ENCODE measurements at regions not wholly inside any gene's neighbourhood (a gene's known extent, or its start where the extent isn't known, plus 50 kb on each side); places are given as distances from the start of the nearest gene placed in this dataset.
"Not testable (repeated sequence)": the region's sequence is repeated elsewhere in the genome, so short reads cannot be mapped to it uniquely, and the experiment has no call there.

DNA sequence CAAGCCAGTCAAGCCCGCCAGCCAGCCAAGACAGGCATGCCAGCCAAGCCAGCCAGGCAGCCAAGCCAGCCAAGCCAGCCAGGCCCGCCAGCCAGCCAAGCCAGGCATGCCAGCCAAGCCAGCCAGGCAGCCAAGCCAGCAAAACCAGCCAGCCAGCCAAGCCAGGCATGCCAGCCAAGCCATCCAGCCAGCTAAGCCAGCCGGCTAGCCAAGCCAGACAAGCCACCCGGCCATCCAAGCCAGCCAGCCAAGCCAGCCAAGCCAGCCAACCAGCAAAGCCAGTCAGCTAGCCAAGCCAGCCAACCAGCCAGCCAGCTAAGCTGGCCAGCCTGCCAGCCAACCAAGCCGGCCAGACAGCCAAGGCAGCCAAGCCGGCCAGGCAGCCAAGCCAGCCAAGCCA is 330.7 kb upstream of the PLGLB2 start:
- intact Hi-C loops (cut with DNase I); DNase-seq: not testable (repeated sequence)

DNA sequence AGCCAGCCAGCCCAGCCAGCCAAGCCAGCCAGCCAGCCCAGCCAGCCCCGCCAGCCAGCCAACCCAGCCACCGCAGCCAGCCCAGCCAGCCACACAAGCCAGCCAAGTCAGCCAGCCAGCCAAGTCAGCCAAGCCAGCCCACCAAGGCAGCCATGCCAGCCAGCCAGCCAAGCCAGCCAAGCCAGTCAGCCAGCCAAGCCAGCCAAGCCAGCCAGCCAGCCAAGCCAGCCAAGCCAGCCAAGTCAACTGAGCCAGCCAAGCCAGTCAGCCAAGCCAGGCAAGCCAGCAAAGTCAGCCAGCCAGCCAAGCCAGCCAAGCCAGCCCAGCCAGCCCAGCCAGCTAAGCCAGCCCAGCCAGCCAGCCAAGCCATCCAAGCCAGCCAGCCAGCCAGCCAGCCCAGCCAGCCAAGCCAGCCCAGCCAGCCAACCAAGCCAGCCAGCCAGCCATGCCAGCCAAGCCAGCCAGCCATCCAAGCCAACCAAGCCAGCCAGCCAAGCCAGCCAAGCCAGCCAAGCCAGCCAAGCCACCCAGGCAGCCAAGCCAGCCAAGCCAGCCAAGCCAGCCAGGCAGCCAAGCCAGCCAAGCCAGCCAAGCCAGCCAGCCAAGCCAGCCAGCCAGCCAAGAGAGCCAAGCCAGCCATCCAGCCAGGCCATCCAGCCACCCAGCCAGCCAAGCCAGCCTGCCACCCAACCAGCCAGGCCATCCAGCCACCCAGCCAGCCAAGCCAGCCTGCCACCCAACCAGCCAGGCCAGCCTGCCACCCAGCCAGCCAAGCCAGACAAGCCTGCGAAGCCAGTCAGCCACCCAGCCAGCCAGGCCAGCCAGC is 329.9 kb upstream of the PLGLB2 start:
- intact Hi-C loops (cut with DNase I); DNase-seq: not testable (repeated sequence)

DNA sequence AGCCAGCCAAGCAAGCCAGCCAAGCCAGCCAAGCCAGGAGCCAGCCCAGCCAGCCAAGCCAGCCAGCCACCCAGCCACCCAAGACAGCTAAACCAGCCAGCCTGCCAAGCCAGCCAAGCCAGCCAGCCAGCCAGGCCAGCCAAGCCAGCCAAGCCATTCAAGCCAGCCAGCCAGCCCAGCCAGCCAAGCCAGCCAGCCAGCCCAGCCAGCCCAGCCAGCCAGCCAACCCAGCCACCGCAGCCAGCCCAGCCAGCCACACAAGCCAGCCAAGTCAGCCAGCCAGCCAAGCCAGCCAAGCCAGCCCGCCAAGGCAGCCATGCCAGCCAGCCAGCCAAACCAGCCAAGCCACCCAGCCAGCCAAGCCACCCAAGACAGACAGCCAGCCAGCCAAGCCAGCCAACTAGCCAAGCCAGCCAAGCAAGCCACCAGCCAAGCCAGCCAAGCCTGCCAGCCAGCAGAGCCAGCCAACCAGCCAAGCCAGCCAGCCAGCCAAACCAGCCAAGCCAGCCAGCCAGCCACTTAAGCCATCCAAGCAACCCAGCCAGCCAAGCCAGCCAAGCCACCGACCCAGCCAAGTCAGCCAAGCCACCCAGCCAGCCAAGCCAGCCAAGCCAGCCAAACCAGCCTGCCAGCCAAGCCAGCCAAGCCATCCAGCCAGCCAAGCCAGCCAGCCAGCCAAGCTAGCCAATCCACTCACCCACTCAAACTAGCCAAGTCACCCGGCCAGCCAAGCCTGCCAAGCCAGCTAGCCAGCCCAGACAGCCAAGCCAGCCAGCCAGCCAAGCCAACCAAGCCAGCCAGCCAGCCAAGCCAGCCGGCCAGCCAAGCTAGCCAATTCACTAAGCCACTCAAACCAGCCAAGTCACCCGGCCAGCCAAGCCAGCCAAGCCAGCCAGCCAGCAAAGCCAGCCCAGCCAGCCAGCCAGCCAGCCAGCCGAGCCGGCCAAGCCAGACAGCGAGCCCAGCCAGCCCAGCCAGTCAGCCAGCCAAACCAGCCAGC is 328.8 kb upstream of the PLGLB2 start:
- DNase-seq, result peak in 1 of 42 donors; percentile 39
- intact Hi-C loops (cut with DNase I), result not testable (repeated sequence)

DNA sequence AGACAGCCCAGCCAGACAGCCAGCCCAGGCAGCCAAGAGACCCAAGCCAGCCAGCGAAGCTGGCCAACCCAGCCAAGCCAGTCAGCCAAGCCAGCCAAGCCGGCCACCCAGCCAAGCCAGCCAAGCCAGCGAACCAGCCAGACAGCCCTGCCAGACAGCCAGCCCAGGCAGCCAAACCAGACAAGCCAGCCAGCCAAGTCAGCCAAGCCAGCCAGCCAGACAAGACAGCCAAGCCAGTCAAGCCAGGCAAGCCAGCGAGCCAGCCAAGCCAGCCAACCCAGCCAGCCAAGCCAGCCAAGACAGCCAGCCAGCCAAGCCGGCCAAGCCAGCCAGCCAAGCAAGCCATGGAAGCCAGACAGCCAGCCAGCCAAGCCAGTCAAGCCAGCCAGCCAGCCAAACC is 327.9 kb upstream of the PLGLB2 start:
- intact Hi-C loops (cut with DNase I); DNase-seq: not testable (repeated sequence)

DNA sequence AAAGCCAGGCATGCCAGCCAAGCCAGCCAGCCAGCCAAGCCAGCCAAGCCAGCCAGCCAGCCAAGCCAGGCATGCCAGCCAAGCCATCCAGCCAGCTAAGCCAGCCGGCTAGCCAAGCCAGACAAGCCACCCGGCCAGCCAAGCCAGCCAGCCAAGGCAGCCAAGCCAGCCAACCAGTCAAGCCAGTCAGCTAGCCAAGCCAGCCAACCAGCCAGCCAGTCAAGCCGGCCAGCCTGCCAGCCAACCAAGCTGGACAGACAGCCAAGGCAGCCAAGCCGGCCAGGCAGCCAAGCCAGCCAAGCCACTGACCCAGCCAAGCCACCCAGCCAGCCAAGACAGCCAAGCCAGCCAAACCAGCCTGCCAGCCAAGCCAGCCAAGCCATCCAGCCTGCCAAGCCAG is 326.9 kb upstream of the PLGLB2 start:
- DNase-seq, result peak in 1 of 42 donors; percentile 32
- intact Hi-C loops (cut with DNase I), result not testable (repeated sequence)

DNA sequence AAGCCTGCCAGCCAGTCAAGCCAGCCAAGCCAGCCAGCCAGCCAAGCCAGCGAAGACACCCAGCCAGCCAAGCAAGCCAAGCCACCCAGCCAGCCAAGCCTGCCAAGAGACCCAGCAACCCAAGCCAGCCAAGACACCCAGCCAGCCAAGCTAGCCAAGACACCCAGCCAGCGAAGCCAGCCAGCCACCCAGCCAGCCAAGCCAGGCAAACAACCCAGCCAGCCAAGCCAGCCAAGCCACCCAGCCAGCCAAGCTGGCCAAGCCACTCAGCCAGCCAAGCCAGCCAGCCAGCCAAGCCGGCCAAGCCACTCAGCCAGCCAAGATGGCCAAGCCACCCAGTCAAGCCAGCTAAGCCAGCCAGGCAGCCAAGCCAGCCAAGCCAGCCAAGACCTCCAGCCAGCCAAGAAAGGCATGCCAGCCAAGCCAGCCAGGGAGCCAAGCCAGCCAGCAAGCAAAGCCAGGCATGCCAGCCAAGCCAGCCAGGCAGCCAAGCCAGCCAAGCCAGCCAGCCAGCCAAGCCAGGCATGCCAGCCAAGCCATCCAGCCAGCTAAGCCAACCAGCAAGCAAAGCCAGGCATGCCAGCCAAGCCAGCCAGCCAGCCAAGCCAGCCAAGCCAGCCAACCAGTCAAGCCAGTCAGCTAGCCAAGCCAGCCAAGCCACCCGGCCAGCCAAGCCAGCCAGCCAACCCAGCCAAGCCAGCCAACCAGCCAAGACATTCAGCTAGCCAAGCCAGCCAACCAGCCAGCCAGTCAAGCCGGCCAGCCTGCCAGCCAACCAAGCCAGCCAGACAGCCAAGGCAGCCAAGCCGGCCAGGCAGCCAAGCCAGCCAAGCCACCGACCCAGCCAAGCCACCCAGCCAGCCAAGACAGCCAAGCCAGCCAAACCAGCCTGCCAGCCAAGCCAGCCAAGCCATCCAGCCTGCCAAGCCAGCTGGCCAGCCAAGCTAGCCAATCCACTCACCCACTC is 323.8 kb upstream of the PLGLB2 start:
- intact Hi-C loops (cut with DNase I), result not testable (repeated sequence)
- DNase-seq, result peak in 1 of 42 donors; percentile 34

DNA sequence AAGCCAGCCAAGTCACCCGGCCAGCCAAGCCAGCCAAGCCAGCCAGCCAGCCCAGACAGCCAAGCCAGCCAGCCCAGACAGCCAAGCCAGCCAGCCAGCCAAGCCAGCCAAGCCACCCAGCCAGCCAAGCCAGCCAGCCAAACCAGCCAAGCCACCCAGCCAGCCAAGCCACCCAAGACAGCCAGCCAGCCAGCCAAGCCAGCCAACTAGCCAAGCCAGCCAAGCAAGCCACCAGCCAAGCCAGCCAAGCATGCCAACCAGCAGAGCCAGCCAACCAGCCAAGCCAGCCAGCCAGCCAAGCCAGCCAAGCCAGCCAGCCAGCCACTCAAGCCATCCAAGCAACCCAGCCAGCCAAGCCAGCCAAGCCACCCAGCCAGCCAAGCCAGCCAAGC is 323.1 kb upstream of the PLGLB2 start:
- intact Hi-C loops (cut with DNase I), result not testable (repeated sequence)
- peak in 1 of 42 donors; percentile 34 for DNase-seq

DNA sequence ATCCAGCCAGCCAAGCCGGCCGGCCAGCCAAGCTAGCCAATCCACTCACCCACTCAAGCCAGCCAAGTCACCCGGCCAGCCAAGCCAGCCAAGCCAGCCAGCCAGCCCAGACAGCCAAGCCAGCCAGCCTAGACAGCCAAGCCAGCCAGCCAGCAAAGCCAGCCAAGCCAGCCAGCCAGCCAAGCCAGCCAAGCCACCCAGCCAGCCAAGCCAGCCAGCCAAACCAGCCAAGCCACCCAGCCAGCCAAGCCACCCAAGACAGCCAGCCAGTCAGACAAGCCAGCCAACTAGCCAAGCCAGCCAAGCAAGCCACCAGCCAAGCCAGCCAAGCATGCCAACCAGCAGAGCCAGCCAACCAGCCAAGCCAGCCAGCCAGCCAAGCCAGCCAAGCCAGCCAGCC is 322.7 kb upstream of the PLGLB2 start:
- peak in 1 of 42 donors; percentile 34 for DNase-seq
- intact Hi-C loops (cut with DNase I), result not testable (repeated sequence)

DNA sequence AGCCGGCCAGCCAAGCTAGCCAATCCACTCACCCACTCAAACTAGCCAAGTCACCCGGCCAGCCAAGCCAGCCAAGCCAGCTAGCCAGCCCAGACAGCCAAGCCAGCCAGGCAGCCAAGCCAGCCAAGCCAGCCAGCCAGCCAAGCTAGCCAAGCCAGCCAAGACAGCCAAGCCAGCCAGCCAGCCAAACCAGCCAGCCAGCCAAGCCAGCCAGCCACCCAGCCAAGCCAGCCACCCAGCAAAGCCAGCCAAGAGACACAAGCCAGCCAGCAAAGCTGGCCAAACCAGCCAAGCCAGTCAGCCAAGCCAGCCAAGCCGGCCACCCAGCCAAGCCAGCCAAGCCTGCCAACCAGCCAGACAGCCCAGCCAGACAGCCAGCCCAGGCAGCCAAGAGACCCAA is 322.2 kb upstream of the PLGLB2 start:
- DNase-seq, result peak in 1 of 42 donors; percentile 33
- intact Hi-C loops (cut with DNase I), result not testable (repeated sequence)

DNA sequence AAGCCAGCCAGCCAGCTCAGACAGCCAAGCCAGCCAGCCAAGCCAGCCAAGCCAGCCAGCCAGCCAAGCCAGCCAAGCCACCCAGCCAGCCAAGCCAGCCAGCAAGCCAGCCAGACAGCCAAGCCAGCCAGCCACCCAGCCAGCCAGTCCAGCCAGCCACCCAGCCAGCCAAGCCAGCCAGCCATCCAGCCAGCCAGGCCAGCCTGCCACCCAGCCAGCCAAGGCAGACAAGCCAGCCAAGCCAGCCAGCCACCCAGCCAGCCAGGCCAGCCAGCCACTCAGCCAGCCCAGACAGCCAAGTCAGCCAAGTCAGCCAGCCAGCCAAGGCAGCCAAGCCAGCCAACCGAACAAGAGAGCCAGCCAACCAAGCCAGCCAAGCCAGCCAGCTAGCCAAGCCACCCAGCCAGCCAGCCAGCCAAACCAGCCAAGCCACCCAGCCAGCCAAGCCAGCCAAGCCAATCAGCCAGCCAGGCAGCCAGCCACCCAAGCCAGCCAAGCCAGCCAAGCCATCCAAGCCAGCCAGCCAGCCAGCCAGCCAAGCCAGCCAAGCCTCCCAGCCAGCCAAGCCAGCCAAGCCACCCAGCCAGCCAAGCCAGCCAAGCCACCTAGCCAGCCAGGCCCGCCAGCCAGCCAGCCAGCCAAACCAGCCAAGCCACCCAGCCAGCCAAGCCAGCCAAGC is 319.3 kb upstream of the PLGLB2 start:
- peak in 1 of 42 donors; percentile 30 for DNase-seq
- intact Hi-C loops (cut with DNase I), result not testable (repeated sequence)

DNA sequence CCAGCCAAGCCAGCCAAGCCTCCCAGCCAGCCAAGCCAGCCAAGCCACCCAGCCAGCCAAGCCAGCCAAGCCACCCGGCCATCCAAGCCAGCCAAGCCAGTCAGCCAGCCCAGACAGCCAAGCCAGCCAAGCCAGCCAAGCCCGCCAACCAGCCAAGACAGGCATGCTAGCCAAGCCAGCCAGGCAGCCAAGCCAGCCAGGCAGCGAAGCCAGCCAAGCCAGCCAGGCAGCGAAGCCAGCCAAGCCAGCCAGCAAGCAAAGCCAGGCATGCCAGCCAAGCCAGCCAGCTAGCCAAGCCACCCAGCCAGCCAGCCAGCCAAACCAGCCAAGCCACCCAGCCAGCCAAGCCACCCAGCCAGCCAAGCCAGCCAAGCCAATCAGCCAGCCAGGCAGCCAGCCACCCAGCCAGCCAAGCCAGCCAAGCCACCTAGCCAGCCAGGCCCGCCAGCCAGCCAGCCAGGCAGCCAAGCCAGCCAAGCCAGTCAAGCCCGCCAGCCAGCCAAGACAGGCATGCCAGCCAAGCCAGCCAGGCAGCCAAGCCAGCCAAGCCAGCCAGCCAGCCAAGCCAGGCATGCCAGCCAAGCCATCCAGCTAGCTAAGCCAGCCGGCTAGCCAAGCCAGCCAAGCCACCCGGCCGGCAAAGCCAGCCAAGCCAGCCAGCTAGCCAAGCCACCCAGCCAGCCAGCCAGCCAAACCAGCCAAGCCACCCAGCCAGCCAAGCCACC is 318.5 kb upstream of the PLGLB2 start:
- intact Hi-C loops (cut with DNase I); DNase-seq: not testable (repeated sequence)

DNA sequence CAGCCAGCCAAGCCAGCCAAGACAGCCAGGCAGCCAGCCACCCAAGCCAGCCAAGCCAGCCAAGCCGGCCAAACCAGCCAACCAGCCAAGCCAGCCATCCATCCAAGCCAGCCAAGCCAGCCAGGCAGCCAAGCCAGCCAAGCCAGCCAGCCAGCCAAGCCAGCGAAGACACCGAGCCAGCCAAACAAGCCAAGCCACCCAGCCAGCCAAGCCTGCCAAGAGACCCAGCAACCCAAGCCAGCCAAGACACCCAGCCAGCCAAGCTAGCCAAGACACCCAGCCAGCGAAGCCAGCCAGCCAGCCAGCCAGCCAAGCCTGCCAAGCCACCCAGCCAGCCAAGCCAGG is 318.0 kb upstream of the PLGLB2 start:
- DNase-seq; intact Hi-C loops (cut with DNase I): not testable (repeated sequence)

DNA sequence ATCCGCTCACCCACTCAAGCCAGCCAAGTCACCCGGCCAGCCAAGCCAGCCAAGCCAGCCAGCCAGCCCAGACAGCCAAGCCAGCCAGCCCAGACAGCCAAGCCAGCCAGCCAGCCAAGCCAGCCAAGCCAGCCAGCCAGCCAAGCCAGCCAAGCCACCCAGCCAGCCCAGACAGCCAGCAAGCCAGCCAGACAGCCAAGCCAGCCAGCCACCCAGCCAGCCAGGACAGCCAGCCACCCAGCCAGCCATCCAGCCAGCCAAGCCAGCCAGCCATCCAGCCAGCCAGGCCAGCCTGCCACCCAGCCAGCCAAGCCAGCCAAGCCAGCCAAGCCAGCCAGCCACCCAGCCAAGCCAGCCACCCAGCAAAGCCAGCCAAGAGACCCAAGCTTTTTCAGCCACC is 316.8 kb upstream of the PLGLB2 start:
- intact Hi-C loops (cut with DNase I); DNase-seq: not testable (repeated sequence)

DNA sequence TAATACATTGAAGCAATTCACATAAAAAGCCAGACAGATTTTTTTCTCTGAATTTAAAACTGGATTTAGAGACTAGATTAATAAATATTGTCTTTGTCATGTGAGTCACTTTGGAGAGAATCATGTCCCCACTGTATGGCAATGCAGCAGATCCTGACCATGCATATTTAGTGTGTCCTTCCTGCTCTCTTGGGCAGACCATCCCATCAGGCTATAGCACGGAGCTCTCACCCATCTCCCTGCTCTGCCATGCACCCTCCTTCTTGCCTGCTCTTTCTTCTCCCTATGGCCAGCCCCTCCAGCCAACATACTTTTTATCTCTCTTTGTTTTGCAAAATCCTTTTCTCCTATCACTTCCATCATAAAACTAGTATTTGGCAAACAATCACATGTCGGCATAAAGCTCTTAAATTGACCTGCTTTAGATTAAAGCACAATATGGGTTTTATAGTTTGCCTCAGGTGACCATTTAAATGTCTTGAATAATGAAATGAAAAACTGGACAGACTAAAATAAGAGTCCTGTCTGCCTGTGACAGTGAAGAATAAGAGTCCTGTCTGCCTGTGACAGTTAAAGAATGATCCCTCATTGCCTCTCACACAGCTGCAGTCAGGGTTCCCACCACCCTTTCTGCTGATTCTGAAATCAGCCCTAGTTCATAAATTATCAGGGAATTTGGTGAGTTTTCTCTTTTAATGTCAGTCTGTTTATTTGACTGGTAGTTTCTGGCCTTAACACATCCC is 315.0 kb upstream of the PLGLB2 start:
- DNase-seq; intact Hi-C loops (cut with DNase I): not testable (repeated sequence)

DNA sequence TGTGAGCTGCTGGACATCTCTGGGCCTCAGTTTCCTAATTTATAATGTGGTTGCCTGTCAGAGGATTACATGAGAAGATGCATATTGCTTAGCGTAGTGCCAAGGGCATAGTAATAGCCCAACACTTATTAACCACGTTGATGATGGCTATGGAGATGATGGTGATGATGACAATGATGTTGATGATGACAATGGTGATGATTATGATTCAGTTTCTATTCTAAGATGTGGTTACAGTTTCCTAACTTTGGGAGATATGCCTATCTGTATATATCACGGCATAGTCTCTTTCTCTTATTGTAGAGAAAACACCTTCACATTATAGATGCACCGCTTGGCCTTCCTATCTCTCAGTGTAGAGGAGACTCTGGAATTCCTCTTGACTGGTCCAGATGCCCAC is 311.9 kb upstream of the PLGLB2 start:
- intact Hi-C loops (cut with DNase I); DNase-seq: not testable (repeated sequence)

DNA sequence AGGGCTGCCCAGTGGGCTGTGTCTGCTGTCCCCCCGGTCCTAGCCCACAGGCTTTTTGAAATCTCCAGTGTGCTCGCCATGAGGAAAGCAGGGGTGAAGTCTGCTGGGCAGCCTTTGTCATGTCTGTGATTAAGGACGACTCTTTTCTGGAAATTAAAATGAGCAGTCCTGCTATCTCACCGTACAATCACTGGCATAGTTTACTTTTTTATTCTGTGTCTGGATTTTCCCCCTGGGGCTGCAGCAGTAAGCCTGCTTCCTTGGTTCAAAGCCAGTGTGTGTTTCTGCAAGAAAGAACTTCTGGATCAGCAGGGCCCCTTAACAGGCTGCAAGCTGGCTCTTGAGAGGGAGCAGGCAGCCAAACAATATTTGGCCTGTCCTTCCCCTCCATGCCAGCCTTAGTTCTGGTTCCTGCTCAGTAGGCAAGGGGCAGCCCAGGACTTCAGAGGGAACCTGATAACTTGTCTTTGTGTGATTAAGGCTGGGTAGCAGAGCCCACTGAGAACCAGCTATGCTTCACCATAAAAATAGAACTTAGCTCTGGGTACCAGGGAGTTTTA is 310.1 kb upstream of the PLGLB2 start:
- intact Hi-C loops (cut with DNase I), result not testable (repeated sequence)
- DNase-seq, result peak in 1 of 42 donors; percentile 7
